GM21360 (cell line): ENCODE measurements at regions not wholly inside any gene's neighbourhood (a gene's known extent, or its start where the extent isn't known, plus 50 kb on each side); places are given as distances from the start of the nearest gene placed in this dataset.
"Not testable (repeated sequence)": the region's sequence is repeated elsewhere in the genome, so short reads cannot be mapped to it uniquely, and the experiment has no call there.

Experiments
- ATAC-seq: cut with Tn5 transposase; IDR thresholded peaks from one replicate; pipeline ENCODE4 v1.9.1; 2021; ENCODE audit warnings: mild to moderate bottlenecking, moderate library complexity; ENCODE audit not compliant: unreplicated experiment

- not testable (repeated sequence) for ATAC-seq
These were observed 108.6 kb upstream of the POMZP3 start for GRCh38 chr7:76735668-76736067.

GRCh38 chr7:76728571-76728974 is 101.5 kb upstream of the POMZP3 start:
- not testable (repeated sequence) for ATAC-seq

- ATAC-seq: not testable (repeated sequence)
These were observed 96.8 kb upstream of the POMZP3 start for GRCh38 chr7:76723928-76724327.

- ATAC-seq: not testable (repeated sequence)
These were observed 89.5 kb upstream of the POMZP3 start for GRCh38 chr7:76716551-76716950.

GRCh38 chr7:76712926-76713325 is 85.8 kb upstream of the POMZP3 start:
- not testable (repeated sequence) for ATAC-seq

GRCh38 chr7:76711648-76712047 is 84.6 kb upstream of the POMZP3 start:
- not testable (repeated sequence) for ATAC-seq

- not testable (repeated sequence) for ATAC-seq
These were observed 82.6 kb upstream of the POMZP3 start for GRCh38 chr7:76709703-76710102.

- not testable (repeated sequence) for ATAC-seq
These were observed 81.4 kb upstream of the POMZP3 start for GRCh38 chr7:76708446-76708845.

GRCh38 chr7:76703815-76704214 is 76.7 kb upstream of the POMZP3 start:
- ATAC-seq: not testable (repeated sequence)

- ATAC-seq: not testable (repeated sequence)
These were observed 59.2 kb upstream of the POMZP3 start for GRCh38 chr7:76686277-76686676.

GRCh38 chr7:76684737-76685136 is 57.7 kb upstream of the POMZP3 start:
- ATAC-seq: not testable (repeated sequence)

GRCh38 chr7:76683631-76684030 is 56.6 kb upstream of the POMZP3 start:
- not testable (repeated sequence) for ATAC-seq

GRCh38 chr7:76681810-76682209 is 54.7 kb upstream of the POMZP3 start:
- ATAC-seq: not testable (repeated sequence)

GRCh38 chr7:76679174-76679573 is 52.1 kb upstream of the POMZP3 start:
- not testable (repeated sequence) for ATAC-seq

- ATAC-seq: not testable (repeated sequence)
These were observed 51.4 kb upstream of the POMZP3 start for GRCh38 chr7:76678500-76678899.

- not testable (repeated sequence) for ATAC-seq
These were observed 49.8 kb upstream of the POMZP3 start for GRCh38 chr7:76676890-76677289.
